C4-2B (cell line): ENCODE measurements at regions not wholly inside any gene's neighbourhood (a gene's known extent, or its start where the extent isn't known, plus 50 kb on each side); places are given as distances from the start of the nearest gene placed in this dataset.

Source experiments
- CTCF ChIP-seq: fragments of 450-650 bp; conservative IDR thresholded peaks from 2 replicates; pipeline ENCODE4 v1.5.1; 2017; ENCODE audit warnings: mild to moderate bottlenecking
- ZFX ChIP-seq: fragments of 450-650 bp; IDR thresholded peaks from 2 replicates; pipeline ENCODE4 v1.6.1; 2017

DNA sequence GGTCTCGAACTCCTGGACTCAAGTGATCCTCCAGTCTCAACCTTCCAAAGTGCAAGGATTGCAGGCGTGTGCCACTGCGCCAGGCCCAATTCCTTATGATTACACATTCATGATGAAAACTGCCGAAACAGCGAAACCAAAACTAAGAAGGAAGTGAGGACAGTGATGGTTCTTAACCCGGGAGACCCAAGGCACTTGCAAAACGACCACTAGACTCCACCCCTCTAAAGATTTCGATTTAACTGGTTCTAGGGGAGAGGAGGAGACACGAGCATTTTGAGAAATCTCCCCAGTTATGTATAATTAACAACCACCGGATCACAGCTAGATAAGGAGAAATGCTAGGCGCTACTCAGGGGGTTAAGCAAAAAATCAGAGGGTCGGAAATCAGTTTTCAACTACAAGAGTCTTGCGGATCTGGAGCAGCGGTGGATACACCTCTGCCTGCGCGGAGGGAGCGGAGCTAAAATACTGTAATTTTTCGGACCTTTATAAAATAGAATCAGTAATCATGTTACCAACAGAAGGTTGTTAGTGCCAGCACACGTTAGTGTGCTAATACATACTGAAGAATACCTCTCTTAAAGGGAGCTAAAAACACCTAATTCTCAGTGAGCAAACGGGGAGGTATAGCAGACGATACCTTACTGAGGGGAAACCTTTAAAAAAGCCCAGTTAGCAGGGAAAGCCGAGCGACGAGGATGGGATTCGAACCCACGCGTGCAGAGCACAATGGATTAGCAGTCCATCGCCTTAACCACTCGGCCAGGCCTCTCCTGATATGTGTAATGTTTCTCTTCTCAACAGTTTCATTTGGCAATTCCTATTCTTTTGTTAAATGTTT, 60.0 kb upstream of the BTN3A2 start:
- TF ChIP-seq CTCF (no peak), ZFX (no peak)
